Gastroesophageal sphincter (tissue), 3 donors: ENCODE measurements at regions not wholly inside any gene's neighbourhood (a gene's known extent, or its start where the extent isn't known, plus 50 kb on each side); places are given as distances from the start of the nearest gene placed in this dataset.

Experiments
- POLR2A ChIP-seq, 2 donors: fragments of 450-650 bp; IDR thresholded peaks; one replicate each; pipeline ENCODE4 v1.6.1; 2017; ENCODE audit warnings: antibody characterized with exemption in 2 of 2, mild to moderate bottlenecking in 2 of 2, moderate library complexity in 1 of 2
- TF ChIP-seq, protein P1 (sequence below), 4 experiments: fragments of 200-600 bp in 2 of 4; fragments of 450-650 bp in 2 of 4; sonication (generic) in 1 of 4; IDR thresholded peaks; one replicate each; pipeline ENCODE4 v1.5.1; 2017 to 2019; ENCODE audit warnings: antibody characterized with exemption in 4 of 4, mild to moderate bottlenecking in 2 of 4, moderate library complexity in 2 of 4

DNA sequence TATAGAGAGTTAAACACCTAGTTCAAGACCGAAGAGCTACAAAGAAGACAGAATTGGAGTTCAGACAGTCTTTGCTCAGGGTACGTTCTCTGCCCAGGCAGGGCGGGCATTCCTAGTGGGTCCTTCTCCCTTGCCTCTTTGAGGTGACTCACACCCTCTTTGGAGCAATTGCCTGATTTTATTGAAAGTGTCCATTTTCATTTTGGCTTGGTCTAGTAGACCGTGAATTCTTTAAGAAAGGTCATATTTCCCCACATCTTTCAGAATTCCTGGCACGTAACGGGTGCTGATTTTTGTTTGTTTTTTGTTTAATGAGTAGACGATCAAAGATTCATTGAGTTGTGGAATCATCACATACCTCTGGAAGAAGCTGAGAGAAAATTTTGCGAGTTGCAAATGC is 871.5 kb downstream of the RNF144A start:
- no peak for TF ChIP-seq POLR2A (IDR thresholded peaks at IDR 0.05)
- TF ChIP-seq, protein P1, sequence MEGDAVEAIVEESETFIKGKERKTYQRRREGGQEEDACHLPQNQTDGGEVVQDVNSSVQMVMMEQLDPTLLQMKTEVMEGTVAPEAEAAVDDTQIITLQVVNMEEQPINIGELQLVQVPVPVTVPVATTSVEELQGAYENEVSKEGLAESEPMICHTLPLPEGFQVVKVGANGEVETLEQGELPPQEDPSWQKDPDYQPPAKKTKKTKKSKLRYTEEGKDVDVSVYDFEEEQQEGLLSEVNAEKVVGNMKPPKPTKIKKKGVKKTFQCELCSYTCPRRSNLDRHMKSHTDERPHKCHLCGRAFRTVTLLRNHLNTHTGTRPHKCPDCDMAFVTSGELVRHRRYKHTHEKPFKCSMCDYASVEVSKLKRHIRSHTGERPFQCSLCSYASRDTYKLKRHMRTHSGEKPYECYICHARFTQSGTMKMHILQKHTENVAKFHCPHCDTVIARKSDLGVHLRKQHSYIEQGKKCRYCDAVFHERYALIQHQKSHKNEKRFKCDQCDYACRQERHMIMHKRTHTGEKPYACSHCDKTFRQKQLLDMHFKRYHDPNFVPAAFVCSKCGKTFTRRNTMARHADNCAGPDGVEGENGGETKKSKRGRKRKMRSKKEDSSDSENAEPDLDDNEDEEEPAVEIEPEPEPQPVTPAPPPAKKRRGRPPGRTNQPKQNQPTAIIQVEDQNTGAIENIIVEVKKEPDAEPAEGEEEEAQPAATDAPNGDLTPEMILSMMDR (IDR thresholded peaks at IDR 0.05): no peak
